ENCODE measurements at regions not wholly inside any gene's neighbourhood (a gene's known extent, or its start where the extent isn't known, plus 50 kb on each side); places are given as distances from the start of the nearest gene placed in this dataset.
"Not testable (repeated sequence)": the region's sequence is repeated elsewhere in the genome, so short reads cannot be mapped to it uniquely, and the experiment has no call there.

DNA sequence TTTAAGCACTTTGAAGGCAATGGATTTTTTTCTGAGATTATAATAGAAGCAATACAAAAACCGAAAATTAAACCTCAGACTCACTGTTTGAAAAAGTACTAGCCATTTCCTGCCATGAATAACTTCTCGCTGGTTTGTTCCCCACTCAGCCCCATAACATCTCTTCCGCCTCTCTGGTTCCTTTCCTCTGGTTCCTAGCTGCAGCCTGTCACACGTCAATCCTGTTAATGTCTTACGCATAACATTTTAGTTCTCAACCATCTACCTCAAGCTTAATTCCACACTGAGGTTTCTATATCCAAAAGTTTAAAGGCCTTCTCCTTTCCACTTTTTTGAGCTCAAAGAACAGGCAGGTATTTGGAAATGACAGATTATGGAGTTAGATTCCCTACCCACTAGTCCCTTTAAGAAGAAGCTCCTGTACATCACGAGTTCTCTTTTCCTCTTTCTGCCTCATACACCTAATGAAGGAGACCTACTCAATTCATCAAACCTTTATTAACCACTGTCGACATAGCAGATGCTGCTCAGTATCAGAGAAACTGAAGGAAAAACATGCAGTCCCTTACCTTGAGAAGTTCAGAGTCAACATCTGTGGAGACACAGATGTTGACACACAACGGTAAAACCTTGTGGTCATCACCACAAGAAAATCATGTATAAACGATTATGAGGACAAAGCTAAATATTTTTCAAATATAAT is 243.0 kb upstream of the PTGER4 start:
- 100% methylated on average over 4 of the region's 9 CpGs for WGBS (ENCODE audit: insufficient coverage, low lambda C conversion rate)

DNA sequence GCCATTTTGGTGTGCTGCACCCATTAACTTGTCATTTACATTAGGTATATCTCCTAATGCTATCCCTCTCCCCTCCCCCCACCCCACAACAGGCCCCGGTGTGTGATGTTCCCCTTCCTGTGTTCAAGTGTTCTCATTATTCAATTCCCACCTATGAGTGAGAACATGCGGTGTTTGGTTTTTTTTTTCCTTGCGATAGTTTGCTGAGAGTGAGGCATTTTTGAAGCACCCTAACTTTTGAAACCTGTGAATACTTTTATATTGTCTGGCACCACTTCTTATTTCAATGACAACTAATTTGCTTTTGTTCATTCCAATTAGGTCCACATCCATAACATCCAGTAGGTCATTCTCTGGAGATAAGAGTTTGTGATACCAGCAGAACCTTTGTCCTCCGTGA is 244.0 kb upstream of the PTGER4 start:
- not testable (repeated sequence) for DNase-seq; H3K36me3 ChIP-seq (ENCODE audit: control insufficient read depth, insufficient read depth, low read length); H3K27me3 ChIP-seq (ENCODE audit: control insufficient read depth, insufficient read depth, low read length); H3K27ac ChIP-seq (ENCODE audit: low read length); H3K9me3 ChIP-seq (ENCODE audit: control insufficient read depth, low read depth, low read length); H3K4me3 ChIP-seq (ENCODE audit: low read length)
- H3K4me1 ChIP-seq (ENCODE audit: control insufficient read depth, insufficient read depth, low read length) = peaks cover 15% of the 10 kb centered on the region
- WGBS (ENCODE audit: insufficient coverage, low lambda C conversion rate) = no CpG with 5 or more reads among the region's 4 CpGs

More for the DNA sequence above, 243.0 kb upstream of the PTGER4 start:
- Histone ChIP-seq H3K36me3 (ENCODE audit: control insufficient read depth, insufficient read depth, low read length) (no peaks in the 10 kb centered on the region), H3K4me3 (ENCODE audit: low read length) (no peak overlapping the region), H3K9me3 (ENCODE audit: control insufficient read depth, low read depth, low read length) (peaks cover 4% of the 10 kb centered on the region), H3K27ac (ENCODE audit: low read length) (peak overlapping the region; percentile 33), H3K4me1 (ENCODE audit: control insufficient read depth, insufficient read depth, low read length) (peaks cover 24% of the 10 kb centered on the region), H3K27me3 (ENCODE audit: control insufficient read depth, insufficient read depth, low read length) (no peaks in the 10 kb centered on the region)
- peak in 1 of 2 donors; percentile 17 for DNase-seq

DNA sequence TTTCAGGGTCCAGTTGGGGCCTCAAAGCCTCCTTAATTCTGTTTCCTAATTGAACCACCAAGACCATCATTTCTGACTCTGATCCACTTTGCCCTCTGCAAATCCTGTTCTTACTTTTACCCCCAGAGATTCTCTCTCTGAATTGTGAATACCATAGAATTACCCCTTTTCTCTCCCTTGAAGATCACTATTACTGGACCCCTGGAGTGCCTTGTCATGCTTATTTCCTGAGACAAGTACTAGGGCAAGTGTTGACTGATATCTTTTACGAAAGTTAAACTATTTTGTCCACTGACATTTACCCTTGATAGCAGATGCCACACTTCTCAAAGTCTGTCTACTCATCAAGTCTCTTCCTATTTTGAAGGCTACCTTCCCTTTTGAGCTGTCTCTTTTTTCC is 246.9 kb upstream of the PTGER4 start:
- H3K36me3 ChIP-seq (ENCODE audit: control insufficient read depth, insufficient read depth, low read length) = no peaks in the 10 kb centered on the region
- DNase-seq = no peak
- peaks cover 15% of the 10 kb centered on the region for H3K4me1 ChIP-seq (ENCODE audit: control insufficient read depth, insufficient read depth, low read length)
- H3K27me3 ChIP-seq (ENCODE audit: control insufficient read depth, insufficient read depth, low read length) = no peaks in the 10 kb centered on the region
- no peaks in the 10 kb centered on the region for H3K9me3 ChIP-seq (ENCODE audit: control insufficient read depth, low read depth, low read length)
- no peak overlapping the region for H3K27ac ChIP-seq (ENCODE audit: low read length)
- H3K4me3 ChIP-seq (ENCODE audit: low read length) = no peak overlapping the region
- 100% methylated on average over 1 of the region's 1 CpG for WGBS (ENCODE audit: insufficient coverage, low lambda C conversion rate)

DNA sequence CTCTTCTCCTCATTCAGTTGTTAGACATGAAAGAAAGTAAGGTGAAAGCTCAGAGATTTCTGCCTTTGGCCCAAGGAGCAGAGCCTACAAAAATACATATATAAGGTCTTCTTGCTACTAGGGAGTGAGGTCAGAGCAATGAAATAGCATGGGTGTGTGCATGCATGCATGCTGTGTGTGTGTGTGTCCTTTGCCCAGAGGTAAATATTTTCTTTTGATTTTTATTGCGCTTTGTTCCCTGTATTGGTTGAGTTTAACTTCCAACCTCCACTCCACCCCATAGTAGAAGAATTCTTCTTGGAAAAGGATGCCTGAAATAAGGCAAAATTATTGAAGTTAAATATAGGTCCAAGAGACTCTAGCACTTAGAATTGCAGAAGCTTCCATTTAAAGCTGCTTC is 248.0 kb upstream of the PTGER4 start:
- peak; percentile 54 to 76 for DNase-seq
- 33% methylated on average over 1 of the region's 1 CpG for WGBS (ENCODE audit: insufficient coverage, low lambda C conversion rate)
- no peaks in the 10 kb centered on the region for H3K9me3 ChIP-seq (ENCODE audit: control insufficient read depth, low read depth, low read length)
- H3K36me3 ChIP-seq (ENCODE audit: control insufficient read depth, insufficient read depth, low read length) = no peaks in the 10 kb centered on the region
- no peak overlapping the region for H3K4me3 ChIP-seq (ENCODE audit: low read length)
- peaks cover 10% of the 10 kb centered on the region for H3K4me1 ChIP-seq (ENCODE audit: control insufficient read depth, insufficient read depth, low read length)
- H3K27me3 ChIP-seq (ENCODE audit: control insufficient read depth, insufficient read depth, low read length) = no peaks in the 10 kb centered on the region
- H3K27ac ChIP-seq (ENCODE audit: low read length) = no peak overlapping the region

DNA sequence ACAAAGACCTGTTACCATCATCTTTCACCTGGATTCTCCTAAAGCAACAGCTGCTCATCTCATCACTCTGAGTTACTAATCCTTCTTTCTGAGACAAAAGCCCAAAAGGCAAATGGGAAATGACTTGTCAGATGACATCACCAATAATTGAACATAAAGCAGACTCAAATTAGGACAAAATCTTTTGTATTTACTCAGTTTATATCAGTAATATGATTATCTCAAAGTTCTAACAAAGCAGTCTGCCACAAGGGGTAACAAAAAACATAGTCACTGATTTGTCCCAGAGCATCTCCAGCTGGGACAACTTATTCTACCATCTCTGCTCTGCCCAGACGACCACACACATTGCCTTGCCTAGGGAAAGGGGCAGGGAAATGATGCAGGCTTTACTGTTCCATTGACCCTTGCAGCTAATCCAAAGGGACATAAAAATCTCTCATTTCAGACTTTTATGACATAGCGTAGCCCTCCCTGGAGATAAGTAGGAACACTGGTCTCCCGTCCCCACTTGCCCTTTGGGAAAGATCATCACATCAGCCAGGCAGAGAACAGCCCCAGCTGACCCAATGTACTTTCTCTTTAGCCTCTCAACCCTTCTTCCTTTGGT is 249.5 kb upstream of the PTGER4 start:
- peak; percentile 25 to 67 for DNase-seq
- Histone ChIP-seq H3K9me3 (ENCODE audit: control insufficient read depth, low read depth, low read length) (no peaks in the 10 kb centered on the region), H3K36me3 (ENCODE audit: control insufficient read depth, insufficient read depth, low read length) (no peaks in the 10 kb centered on the region), H3K27me3 (ENCODE audit: control insufficient read depth, insufficient read depth, low read length) (no peaks in the 10 kb centered on the region), H3K4me3 (ENCODE audit: low read length) (no peak overlapping the region), H3K27ac (ENCODE audit: low read length) (no peak overlapping the region), H3K4me1 (ENCODE audit: control insufficient read depth, insufficient read depth, low read length) (peaks cover 5% of the 10 kb centered on the region)
- WGBS (ENCODE audit: insufficient coverage, low lambda C conversion rate) = no CpG with 5 or more reads among the region's 3 CpGs

DNA sequence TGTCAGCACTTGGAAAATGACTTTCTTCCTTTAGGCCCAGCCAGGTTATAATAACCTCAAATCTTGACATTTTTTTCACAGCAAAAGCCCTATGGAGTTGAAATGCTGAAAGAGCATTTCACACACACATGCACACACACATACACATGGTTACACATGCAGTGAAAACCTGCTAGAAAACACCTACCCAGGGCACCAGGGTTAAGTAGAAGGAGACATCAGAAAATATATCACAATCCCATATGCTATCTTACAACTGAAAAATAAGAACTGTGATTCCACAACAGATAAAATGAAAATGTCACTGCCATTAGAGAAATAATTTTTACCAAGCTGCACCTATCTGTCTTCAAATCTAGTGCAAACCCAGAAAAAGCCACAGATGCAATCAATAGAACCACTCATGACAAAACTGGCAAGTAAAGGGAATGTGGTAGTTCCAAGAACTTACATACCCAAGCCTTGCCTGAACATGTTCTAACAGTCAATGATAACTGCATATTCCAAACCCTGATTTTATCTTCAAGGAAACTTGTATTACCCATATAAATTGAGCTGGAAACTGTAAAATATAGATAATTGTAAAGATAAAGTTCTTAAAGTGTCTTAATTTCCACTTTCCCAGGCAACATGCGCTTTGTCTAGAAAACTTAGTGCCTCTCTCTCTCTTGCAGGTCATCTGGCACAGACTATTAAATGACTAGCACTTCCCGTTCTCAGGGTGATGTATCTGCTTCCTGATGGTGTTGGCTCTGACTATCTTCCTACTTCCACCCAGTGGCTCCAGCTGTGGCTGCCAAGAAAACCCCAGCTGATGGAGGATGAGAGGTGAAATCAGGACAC is 250.2 kb upstream of the PTGER4 start:
- WGBS (ENCODE audit: insufficient coverage, low lambda C conversion rate) = 100% methylated on average over 1 of the region's 2 CpGs
- peaks cover 5% of the 10 kb centered on the region for H3K4me1 ChIP-seq (ENCODE audit: control insufficient read depth, insufficient read depth, low read length)
- H3K27me3 ChIP-seq (ENCODE audit: control insufficient read depth, insufficient read depth, low read length) = no peaks in the 10 kb centered on the region
- DNase-seq = peak in 1 of 2 donors; percentile 1
- H3K36me3 ChIP-seq (ENCODE audit: control insufficient read depth, insufficient read depth, low read length) = no peaks in the 10 kb centered on the region
- H3K9me3 ChIP-seq (ENCODE audit: control insufficient read depth, low read depth, low read length) = no peaks in the 10 kb centered on the region
- no peak overlapping the region for H3K27ac ChIP-seq (ENCODE audit: low read length)
- no peak overlapping the region for H3K4me3 ChIP-seq (ENCODE audit: low read length)

DNA sequence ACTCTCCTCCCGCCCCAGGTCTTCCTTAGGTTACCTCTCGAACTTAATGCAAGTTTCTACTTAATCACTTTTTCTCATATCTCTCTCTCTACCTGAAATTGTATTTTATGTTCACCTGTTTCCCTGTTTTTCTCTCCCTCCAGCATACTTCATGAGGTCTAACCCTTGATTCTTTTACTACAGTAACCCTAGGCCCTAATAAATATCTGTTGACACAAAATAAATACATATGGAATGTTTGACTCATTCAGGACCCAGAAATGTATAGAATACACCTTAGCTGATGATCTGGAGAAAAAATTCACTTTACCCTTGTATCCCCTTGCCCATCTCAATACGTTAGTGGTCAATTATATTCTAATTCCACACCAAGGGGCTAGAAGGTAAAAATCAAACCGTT is 250.9 kb upstream of the PTGER4 start:
- Histone ChIP-seq H3K4me3 (ENCODE audit: low read length) (no peak overlapping the region), H3K27me3 (ENCODE audit: control insufficient read depth, insufficient read depth, low read length) (no peaks in the 10 kb centered on the region), H3K9me3 (ENCODE audit: control insufficient read depth, low read depth, low read length) (no peaks in the 10 kb centered on the region), H3K27ac (ENCODE audit: low read length) (no peak overlapping the region), H3K4me1 (ENCODE audit: control insufficient read depth, insufficient read depth, low read length) (peaks cover 5% of the 10 kb centered on the region), H3K36me3 (ENCODE audit: control insufficient read depth, insufficient read depth, low read length) (no peaks in the 10 kb centered on the region)
- 100% methylated on average over 2 of the region's 4 CpGs for WGBS (ENCODE audit: insufficient coverage, low lambda C conversion rate)
- no peak for DNase-seq

DNA sequence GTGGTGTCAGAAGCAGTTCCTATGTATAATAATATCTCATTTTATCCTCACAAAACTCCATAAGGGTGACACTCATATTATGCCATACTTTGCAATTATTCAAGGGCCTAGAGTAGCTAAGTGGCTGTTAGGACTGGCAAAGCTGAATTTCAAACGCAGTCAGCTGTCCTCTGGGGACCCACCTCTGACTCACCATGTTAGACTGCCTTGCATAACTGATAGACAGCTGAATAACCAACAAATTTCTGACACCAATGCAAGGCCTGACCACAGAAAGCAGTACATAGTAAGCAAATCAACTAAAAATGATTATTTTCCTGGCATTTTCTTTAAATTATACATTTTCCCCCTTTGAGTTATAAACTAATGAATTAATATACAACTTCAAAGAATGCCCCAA is 251.6 kb upstream of the PTGER4 start:
- Histone ChIP-seq H3K4me1 (ENCODE audit: control insufficient read depth, insufficient read depth, low read length) (peaks cover 5% of the 10 kb centered on the region), H3K27ac (ENCODE audit: low read length) (no peak overlapping the region), H3K27me3 (ENCODE audit: control insufficient read depth, insufficient read depth, low read length) (no peaks in the 10 kb centered on the region), H3K4me3 (ENCODE audit: low read length) (no peak overlapping the region), H3K9me3 (ENCODE audit: control insufficient read depth, low read depth, low read length) (no peaks in the 10 kb centered on the region), H3K36me3 (ENCODE audit: control insufficient read depth, insufficient read depth, low read length) (no peaks in the 10 kb centered on the region)
- no CpG with 5 or more reads among the region's 1 CpG for WGBS (ENCODE audit: insufficient coverage, low lambda C conversion rate)
- DNase-seq = peak in 1 of 2 donors; percentile 3

DNA sequence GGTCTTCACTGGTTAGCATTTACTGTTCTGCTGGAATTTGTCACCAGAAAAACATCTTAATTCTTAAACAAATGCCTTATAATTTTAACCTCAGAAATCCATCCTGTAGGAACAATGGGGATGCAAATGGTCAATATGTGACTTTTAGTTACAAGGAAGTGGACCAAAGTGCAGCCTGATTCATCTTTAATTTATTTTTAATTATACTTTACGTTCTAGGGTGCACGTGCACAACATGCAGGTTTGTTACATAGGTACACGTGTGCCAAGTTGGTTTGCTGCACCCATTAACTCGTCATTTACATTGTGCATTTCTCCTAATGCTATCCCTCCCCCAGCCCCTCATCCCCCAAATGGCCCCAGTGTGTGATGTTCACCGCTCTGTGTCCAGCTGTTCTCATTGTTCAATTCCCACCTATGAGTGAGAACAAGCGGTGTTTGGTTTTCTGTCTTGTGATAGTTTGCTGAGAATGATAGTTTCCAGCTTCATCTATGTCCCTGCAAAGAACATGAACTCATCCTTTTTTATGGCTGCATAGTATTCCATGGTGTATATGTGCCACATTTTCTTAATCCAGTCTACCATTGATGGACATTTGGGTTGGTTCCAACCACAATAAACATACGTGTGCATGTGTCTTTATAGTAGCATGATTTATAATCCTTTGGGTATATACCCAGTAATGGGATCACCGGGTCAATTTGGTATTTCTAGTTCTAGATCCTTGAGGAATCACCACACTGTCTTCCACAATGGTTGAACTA is 262.5 kb upstream of the PTGER4 start:
- not testable (repeated sequence) for H3K27ac ChIP-seq (ENCODE audit: low read length)

DNA sequence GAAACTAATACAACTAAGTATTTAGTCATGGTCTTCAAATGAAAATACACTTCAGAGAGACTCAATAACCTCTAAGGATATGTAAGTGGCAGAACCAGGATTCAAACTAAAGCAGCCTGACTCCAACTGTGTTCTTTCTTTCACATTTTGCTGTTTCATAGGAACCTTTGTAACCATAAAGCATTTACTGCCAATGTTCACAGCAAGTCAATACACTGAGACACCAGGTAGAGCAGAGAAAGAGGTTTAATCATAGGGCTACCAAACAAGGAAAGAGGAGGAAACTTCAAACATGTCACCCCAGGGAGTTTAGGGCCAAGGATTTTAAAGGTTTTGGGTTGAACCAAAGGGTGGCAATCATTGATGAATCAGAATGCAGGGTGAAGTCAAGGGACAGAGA is 263.1 kb upstream of the PTGER4 start:
- H3K36me3 ChIP-seq (ENCODE audit: control insufficient read depth, insufficient read depth, low read length) = no peaks in the 10 kb centered on the region
- no peaks in the 10 kb centered on the region for H3K4me1 ChIP-seq (ENCODE audit: control insufficient read depth, insufficient read depth, low read length)
- H3K27ac ChIP-seq (ENCODE audit: low read length) = peak overlapping the region; percentile 21
- H3K9me3 ChIP-seq (ENCODE audit: control insufficient read depth, low read depth, low read length) = no peaks in the 10 kb centered on the region
- no peak overlapping the region for H3K4me3 ChIP-seq (ENCODE audit: low read length)
- peak in 1 of 2 donors; percentile 33 for DNase-seq
- no peaks in the 10 kb centered on the region for H3K27me3 ChIP-seq (ENCODE audit: control insufficient read depth, insufficient read depth, low read length)

More for the DNA sequence above, 262.5 kb upstream of the PTGER4 start:
- not testable (repeated sequence) for H3K9me3 ChIP-seq (ENCODE audit: control insufficient read depth, low read depth, low read length); H3K4me1 ChIP-seq (ENCODE audit: control insufficient read depth, insufficient read depth, low read length); H3K4me3 ChIP-seq (ENCODE audit: low read length); H3K36me3 ChIP-seq (ENCODE audit: control insufficient read depth, insufficient read depth, low read length); DNase-seq; H3K27me3 ChIP-seq (ENCODE audit: control insufficient read depth, insufficient read depth, low read length)
- WGBS (ENCODE audit: insufficient coverage, low lambda C conversion rate) = 84% methylated on average over 3 of the region's 8 CpGs

Measured in large intestine (tissue), 3 donors.